NCI-H460 (cell line): ENCODE measurements at regions not wholly inside any gene's neighbourhood (a gene's known extent, or its start where the extent isn't known, plus 50 kb on each side); places are given as distances from the start of the nearest gene placed in this dataset.
"Not testable (repeated sequence)": the region's sequence is repeated elsewhere in the genome, so short reads cannot be mapped to it uniquely, and the experiment has no call there.

ENCODE experiments used
- DNase-seq: peaks from one replicate; pipeline ENCODE4 v3.0.0-alpha.2; 2016; ENCODE audit warnings: low read depth; ENCODE audit errors: extremely low read depth

GRCh38 chr14:86943391-86944365, 1049.3 kb downstream of the GALC start:
- DNase-seq, result no peak

GRCh38 chr14:86942936-86943335, 1050.0 kb downstream of the GALC start:
- no peak for DNase-seq

- DNase-seq, result no peak
These were observed 1052.9 kb downstream of the GALC start for GRCh38 chr14:86940106-86940505.

- no peak for DNase-seq
These were observed 1054.7 kb downstream of the GALC start for GRCh38 chr14:86938320-86938719.

- DNase-seq, result no peak
These were observed 1056.4 kb downstream of the GALC start for GRCh38 chr14:86936556-86936955.

- DNase-seq, result no peak
These were observed 1057.6 kb downstream of the GALC start for GRCh38 chr14:86935241-86935885.

- no peak for DNase-seq
These were observed 1058.9 kb downstream of the GALC start for GRCh38 chr14:86933958-86934595.

- DNase-seq, result no peak
These were observed 1059.5 kb downstream of the GALC start for GRCh38 chr14:86933460-86933859.

- no peak for DNase-seq
These were observed 1077.6 kb downstream of the GALC start for GRCh38 chr14:86915406-86915805.

GRCh38 chr14:86912709-86913108, 1080.3 kb downstream of the GALC start:
- no peak for DNase-seq

GRCh38 chr14:86911486-86911885, 1081.5 kb downstream of the GALC start:
- DNase-seq, result no peak

- not testable (repeated sequence) for DNase-seq
These were observed 1087.5 kb downstream of the GALC start for GRCh38 chr14:86905386-86905926.

GRCh38 chr14:86902176-86902950, 1090.6 kb downstream of the GALC start:
- no peak for DNase-seq

GRCh38 chr14:86897704-86898513, 1095.1 kb downstream of the GALC start:
- no peak for DNase-seq

GRCh38 chr14:86897224-86897623, 1095.8 kb downstream of the GALC start:
- no peak for DNase-seq

GRCh38 chr14:86896701-86897100, 1096.3 kb downstream of the GALC start:
- DNase-seq, result no peak

- DNase-seq, result no peak
These were observed 1100.6 kb downstream of the GALC start for GRCh38 chr14:86892152-86892956.

GRCh38 chr14:86885280-86885679, 1107.7 kb downstream of the GALC start:
- DNase-seq, result no peak

- DNase-seq, result no peak
These were observed 1108.5 kb downstream of the GALC start for GRCh38 chr14:86884498-86884897.
